ENCODE measurements at regions not wholly inside any gene's neighbourhood (a gene's known extent, or its start where the extent isn't known, plus 50 kb on each side); places are given as distances from the start of the nearest gene placed in this dataset.
A peak's percentile ranks its signal among the peaks of the same experiment; 100 is the strongest.

GRCh38 chr10:62710182-62710581 is 94.3 kb upstream of the ADO start:
- no peak for DNase-seq (ENCODE audit: low read depth)

DNA sequence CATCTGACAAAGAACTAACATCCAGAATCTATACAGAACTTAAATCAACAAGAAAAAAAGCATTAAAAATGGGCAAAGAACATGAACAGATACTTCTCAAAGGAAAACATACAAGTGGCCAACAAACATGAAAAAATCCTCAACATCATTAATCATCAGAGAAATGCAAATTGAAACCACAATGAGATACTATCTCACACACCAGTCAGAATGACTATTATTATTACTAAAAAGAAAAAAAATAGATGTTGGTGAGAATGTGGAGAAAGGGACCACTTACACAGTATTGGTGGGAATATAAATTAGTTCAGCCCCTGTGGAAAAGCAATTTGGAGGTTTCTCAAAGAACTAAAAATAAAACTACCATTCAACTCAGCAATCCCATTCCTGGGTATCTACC is 89.1 kb upstream of the ADO start:
- no peak for DNase-seq (ENCODE audit: low read depth)

GRCh38 chr10:62718585-62718984 is 85.9 kb upstream of the ADO start:
- no peak for DNase-seq (ENCODE audit: low read depth)

- no peak for DNase-seq (ENCODE audit: low read depth)
These were observed 85.5 kb upstream of the ADO start for GRCh38 chr10:62719061-62719460.

DNA sequence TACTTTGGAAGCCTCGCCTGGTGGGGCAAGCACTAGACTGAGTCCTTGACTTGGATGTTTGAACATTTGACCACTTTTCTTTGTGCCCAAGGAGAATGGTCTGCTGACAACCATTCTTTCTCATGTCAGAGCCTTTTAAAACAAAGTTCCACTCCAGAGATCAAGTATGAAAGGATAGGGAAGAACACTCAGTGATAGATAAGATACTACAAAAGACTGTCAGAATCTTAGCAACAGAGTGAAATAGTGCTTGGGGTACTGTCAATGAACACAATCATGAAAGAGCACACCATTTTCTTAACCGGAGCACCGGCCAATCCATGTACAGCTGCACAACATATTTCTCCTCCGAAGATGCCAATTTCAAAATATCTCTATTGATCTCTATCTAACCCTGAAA is 82.8 kb upstream of the ADO start:
- DNase-seq (ENCODE audit: low read depth) = no peak

GRCh38 chr10:62723375-62723774 is 81.1 kb upstream of the ADO start:
- no peak for DNase-seq (ENCODE audit: low read depth)

DNA sequence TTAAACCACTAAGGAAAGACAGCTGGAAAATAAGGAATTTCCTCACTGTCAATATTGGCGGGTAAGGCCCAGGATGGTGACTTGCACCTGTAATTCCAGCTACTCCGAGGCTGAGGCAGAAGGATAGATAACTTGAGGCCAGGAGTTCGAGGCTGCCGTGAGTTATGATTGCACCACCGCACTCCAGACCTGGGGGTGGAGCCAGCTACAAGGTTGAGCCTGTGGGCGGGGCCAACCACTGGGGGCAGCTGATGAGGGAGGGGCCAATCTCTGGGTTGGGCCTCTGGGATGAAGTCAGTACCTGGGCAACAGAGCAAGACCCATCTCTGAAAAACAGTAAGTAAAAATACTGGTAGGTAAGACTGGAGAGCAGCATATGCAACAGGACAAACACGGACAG is 80.1 kb upstream of the ADO start:
- DNase-seq (ENCODE audit: low read depth) = no peak

- no peak for DNase-seq (ENCODE audit: low read depth)
These were observed 78.4 kb upstream of the ADO start for GRCh38 chr10:62726142-62726541.

DNA sequence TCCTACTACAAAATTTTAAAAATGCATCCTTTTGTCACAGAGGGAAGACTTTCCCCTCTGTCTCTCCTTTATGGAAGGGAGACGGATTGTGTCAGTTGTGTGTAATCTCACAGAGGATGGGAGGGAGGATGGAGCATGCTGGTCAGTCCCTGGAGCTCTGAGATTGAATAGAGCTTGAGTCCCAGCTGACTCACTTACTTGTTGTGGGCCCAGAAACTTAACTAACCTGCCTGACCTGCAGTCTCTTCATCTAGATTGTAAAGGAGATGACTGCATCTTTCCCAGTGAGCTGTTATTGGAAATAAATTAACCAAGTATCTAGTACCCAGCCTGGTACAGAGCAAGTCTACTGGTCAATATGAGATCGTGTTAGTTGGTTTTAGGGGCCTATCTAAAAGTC is 77.9 kb upstream of the ADO start:
- DNase-seq (ENCODE audit: low read depth) = no peak

DNA sequence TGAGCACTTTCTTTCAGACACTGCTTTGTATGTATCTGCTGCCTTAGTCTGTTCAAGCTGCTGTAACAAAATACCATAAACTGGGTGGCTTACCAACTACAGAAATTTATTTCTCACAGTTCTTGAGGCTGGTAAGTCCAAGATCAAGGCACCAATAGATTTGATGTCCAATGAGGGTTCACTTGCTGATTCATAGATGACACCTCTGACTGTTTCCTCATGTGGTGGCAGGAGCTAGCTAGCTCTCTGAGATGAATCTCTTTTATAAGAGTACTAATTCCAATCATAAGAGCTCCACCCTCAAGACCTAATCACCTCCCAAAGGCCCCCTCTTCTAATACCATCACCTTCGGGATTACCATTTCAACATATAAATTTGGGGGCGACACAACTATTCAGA is 76.6 kb upstream of the ADO start:
- DNase-seq (ENCODE audit: low read depth) = no peak

DNA sequence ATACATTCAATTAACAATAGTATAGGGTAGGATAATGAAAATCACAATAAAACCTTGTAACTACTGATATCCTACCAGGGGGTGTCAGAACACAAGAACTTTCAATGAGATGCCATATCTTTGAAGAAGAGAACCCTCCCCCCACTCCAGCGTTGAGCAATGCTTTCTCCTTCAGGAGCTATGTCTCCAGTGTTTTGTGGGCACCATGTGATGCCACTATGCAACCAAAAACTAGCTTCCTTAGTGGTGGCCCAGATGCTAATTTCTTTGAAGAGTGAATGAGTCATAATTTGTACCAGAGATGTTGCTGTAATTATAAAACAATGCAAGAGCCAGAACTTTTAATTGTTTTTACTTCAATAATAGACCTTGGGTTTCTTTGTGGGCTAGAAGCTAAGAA is 76.0 kb upstream of the ADO start:
- DNase-seq (ENCODE audit: low read depth) = no peak

GRCh38 chr10:62732841-62733653 is 71.5 kb upstream of the ADO start:
- peak; percentile 45 for DNase-seq (ENCODE audit: low read depth)

DNA sequence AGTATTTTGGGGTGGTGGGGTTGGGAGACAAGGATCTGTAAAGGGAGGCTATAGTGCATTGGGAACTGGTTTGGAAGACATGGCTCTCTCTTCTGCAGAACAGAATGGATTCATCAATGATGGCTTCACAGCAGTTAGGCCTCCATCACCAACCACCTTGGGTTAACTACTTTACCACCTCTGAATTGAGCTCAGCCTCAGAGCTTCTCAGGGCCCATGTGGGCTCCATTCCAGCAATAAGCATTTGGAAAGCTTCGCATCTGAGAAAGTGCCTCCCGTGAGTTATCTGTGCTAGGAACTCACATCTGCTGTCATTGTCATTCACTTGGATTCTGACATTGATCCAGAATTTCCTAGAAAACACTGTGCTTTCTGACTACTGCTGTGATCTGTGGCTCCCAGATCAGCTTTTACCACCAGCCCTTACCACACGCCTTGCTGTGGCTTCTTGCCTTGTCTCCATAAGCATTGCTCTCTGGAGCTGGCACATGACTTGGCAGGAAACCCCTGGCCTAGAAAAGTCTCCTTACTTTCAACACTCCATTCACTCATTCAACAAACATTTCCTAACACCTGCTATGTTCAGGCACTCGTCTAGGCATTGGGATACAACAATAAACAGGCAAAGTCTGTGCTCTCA is 70.7 kb upstream of the ADO start:
- DNase-seq (ENCODE audit: low read depth) = no peak

- DNase-seq (ENCODE audit: low read depth) = no peak
These were observed 69.6 kb upstream of the ADO start for GRCh38 chr10:62734781-62735463.

DNA sequence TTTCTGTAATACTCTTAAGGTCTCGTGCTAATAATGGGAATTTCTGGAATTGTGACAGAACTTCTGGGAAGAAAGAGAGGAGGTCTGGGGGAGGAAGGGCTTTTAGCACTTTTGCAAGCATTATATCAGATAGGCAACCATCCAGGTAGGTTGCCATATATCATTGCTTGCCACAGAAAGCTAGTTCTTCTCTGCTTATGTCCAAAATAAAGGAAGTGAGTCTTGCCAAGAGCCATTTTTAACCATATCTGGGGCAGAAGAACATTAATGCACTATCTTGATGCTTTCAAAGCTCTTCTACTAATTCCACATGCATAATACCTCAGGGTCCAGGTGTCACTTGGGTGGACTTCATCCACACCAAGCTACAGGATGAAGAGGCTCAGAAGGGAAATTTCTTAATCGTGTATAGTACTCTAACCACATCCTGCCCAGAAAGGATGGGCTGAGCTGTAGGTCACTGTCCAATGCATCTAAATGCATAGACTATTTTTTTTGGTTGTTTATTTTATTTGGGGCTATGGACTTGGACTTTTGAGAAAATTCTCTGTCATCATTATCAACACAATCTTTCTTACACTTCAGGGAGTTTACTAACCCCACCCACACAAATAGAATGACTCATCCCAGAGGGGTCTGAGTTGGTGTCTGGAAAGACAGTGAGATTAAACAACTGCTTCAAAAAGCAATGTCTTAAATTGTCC is 68.9 kb upstream of the ADO start:
- DNase-seq (ENCODE audit: low read depth) = no peak

DNA sequence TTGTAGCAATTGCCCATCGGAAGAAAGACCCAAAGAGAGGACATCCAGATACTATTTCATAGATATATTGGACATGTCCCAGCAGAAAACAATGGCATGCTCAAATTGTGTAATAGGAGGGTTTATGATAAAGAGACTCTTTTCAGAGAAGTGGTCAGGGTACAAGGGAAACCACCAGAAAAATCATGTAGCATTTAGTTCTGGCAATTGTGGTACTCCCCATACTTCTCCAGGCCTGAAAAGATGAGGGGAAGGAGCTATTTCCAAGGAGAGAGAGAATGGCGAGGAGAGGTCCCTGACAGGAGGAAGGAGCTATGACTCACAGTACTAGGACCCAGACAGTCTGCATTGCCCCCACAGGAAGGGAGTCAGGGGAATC is 68.4 kb upstream of the ADO start:
- DNase-seq (ENCODE audit: low read depth) = no peak

- DNase-seq (ENCODE audit: low read depth) = no peak
These were observed 65.6 kb upstream of the ADO start for GRCh38 chr10:62738916-62739315.

- no peak for DNase-seq (ENCODE audit: low read depth)
These were observed 63.4 kb upstream of the ADO start for GRCh38 chr10:62740885-62741745.

DNA sequence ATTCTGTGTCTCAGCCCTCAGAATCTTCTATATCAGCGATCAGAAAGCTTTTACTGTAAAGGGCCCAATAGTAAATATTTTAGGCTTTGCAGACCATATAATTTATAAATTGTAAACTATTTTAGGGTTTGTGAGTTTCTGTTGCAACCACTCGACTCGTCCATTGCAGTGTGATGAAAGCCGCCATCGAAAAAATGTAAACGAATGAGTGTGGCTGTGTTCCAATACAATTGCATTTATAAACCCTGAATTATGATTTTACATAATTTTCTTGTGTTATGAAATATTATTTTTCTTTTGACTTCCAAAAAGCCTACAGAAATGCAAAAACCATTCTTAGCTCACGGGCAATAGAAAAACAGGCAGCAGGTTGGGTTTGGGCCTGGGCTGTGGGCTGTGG is 62.5 kb upstream of the ADO start:
- no peak for DNase-seq (ENCODE audit: low read depth)

GRCh38 chr10:62742536-62743061 is 61.9 kb upstream of the ADO start:
- DNase-seq (ENCODE audit: low read depth) = no peak

GRCh38 chr10:62744136-62744535 is 60.4 kb upstream of the ADO start:
- no peak for DNase-seq (ENCODE audit: low read depth)

- no peak for DNase-seq (ENCODE audit: low read depth)
These were observed 58.9 kb upstream of the ADO start for GRCh38 chr10:62745581-62745980.
